IMR-90 (cell line): ENCODE measurements at regions not wholly inside any gene's neighbourhood (a gene's known extent, or its start where the extent isn't known, plus 50 kb on each side); places are given as distances from the start of the nearest gene placed in this dataset.

Experiments
- ATAC-seq: fragments of 200-7000 bp; cut with Tn5 transposase; 2 replicates; pipeline ENCODE4 v1.9.1; 2020; ENCODE audit warnings: low read depth, mild to moderate bottlenecking, moderate library complexity
- BruUV-seq: library from RNA; stranded (reverse); fragments of 400-500 nt; replicated peaks from 2 replicates; lab custom pipeline; 2021; lab: Mats Ljungman, UMichigan
- CTCF ChIA-PET: fragments of 300-600 bp; formaldehyde crosslinking; extraction: SDS; loops from one replicate; lab custom pipeline; 2021; ENCODE audit warnings: antibody characterized with exemption; lab: Yijun Ruan, JAX
- POLR2A ChIA-PET: fragments of 300-600 bp; sonication (Branson Sonifier 250); formaldehyde crosslinking; loops from one replicate; lab custom pipeline; 2022; ENCODE audit warnings: antibody characterized with exemption; ENCODE audit not compliant: unreplicated experiment; lab: Charles Lee
- DNase-seq: peaks from one replicate; pipeline ENCODE4 v3.0.0; 2013
- H2AFZ ChIP-seq: replicated peaks from 2 replicates; pipeline ENCODE3; 2013; ENCODE audit warnings: low read length, mild to moderate bottlenecking; ENCODE audit not compliant: poor library complexity
- H2AK5ac ChIP-seq: 2 replicates; pipeline ENCODE4 v1.6.1; 2013; ENCODE audit warnings: low read depth, low read length, inconsistent platforms
- H2AK9ac ChIP-seq: replicated peaks from 2 replicates; pipeline ENCODE3; 2013; ENCODE audit warnings: mild to moderate bottlenecking, low read depth, low read length, moderate library complexity; ENCODE audit not compliant: poor library complexity
- H2BK120ac ChIP-seq: 2 replicates; pipeline ENCODE4 v1.6.1; 2013; ENCODE audit warnings: low read depth, low read length, inconsistent platforms
- H2BK15ac ChIP-seq: 3 replicates; pipeline ENCODE4 v1.6.1; 2013; ENCODE audit warnings: low read depth, low read length, inconsistent platforms
- H2BK20ac ChIP-seq: 2 replicates; pipeline ENCODE4 v1.6.1; 2013; ENCODE audit warnings: low read depth, mild to moderate bottlenecking, inconsistent platforms, low read length, moderate library complexity
- H2BK5ac ChIP-seq: 2 replicates; pipeline ENCODE4 v1.6.1; 2013; ENCODE audit warnings: mild to moderate bottlenecking, low read depth, low read length, inconsistent platforms; ENCODE audit not compliant: poor library complexity, severe bottlenecking
- H3K14ac ChIP-seq: replicated peaks from 2 replicates; pipeline ENCODE4 v1.6.1; 2013; ENCODE audit warnings: low read depth, low read length, inconsistent platforms
- H3K18ac ChIP-seq: 2 replicates; pipeline ENCODE4 v1.6.1; 2013; ENCODE audit warnings: low read depth, low read length, control low read depth
- H3K23ac ChIP-seq: 2 replicates; pipeline ENCODE4 v1.6.1; 2013; ENCODE audit warnings: low read depth, low read length, inconsistent platforms
- H3K27ac ChIP-seq: 2 replicates; pipeline ENCODE4 v1.5.1; 2013; ENCODE audit warnings: mild to moderate bottlenecking, control low read depth, low read length; ENCODE audit not compliant: insufficient read depth
- H3K27me3 ChIP-seq: 2 replicates; pipeline ENCODE4 v1.6.1; 2013; ENCODE audit warnings: low read length; ENCODE audit not compliant: control insufficient read depth, insufficient read depth
- H3K36me3 ChIP-seq: 2 replicates; pipeline ENCODE4 v1.6.1; 2013; ENCODE audit warnings: low read length, mixed read lengths; ENCODE audit not compliant: control insufficient read depth, insufficient read depth
- H3K4ac ChIP-seq: 2 replicates; pipeline ENCODE4 v1.6.1; 2013; ENCODE audit warnings: low read depth, low read length, inconsistent platforms
- H3K4me1 ChIP-seq: 2 replicates; pipeline ENCODE4 v1.6.1; 2013; ENCODE audit warnings: low read length, mixed read lengths; ENCODE audit not compliant: control insufficient read depth, insufficient read depth
- H3K4me2 ChIP-seq: 2 replicates; pipeline ENCODE4 v1.6.1; 2013; ENCODE audit warnings: low read depth, mild to moderate bottlenecking, control low read depth, low read length, moderate library complexity
- H3K4me3 ChIP-seq: 2 replicates; pipeline ENCODE4 v1.5.1; 2013; ENCODE audit warnings: low read depth, mild to moderate bottlenecking, control low read depth, low read length, moderate library complexity; ENCODE audit not compliant: insufficient read depth
- H3K56ac ChIP-seq: 2 replicates; pipeline ENCODE4 v1.6.1; 2013; ENCODE audit warnings: low read length, inconsistent platforms; ENCODE audit not compliant: insufficient read depth; ENCODE audit errors: extremely low read depth
- H3K79me1 ChIP-seq, 2 experiments: 2 replicates each; pipeline ENCODE4 v1.6.1; 2013; ENCODE audit warnings: low read length in 2 of 2, inconsistent platforms in 1 of 2, low read depth in 1 of 2
- H3K9ac ChIP-seq: 2 replicates; pipeline ENCODE4 v1.6.1; 2013; ENCODE audit warnings: low read depth, low read length, control low read depth
- H3K9me1 ChIP-seq: 2 replicates; pipeline ENCODE4 v1.6.1; 2013; ENCODE audit warnings: low read length, inconsistent platforms; ENCODE audit not compliant: insufficient read depth
- H3K9me3 ChIP-seq: 2 replicates; pipeline ENCODE4 v1.6.1; 2013; ENCODE audit warnings: low read length; ENCODE audit not compliant: control insufficient read depth, insufficient read depth
- H4K20me1 ChIP-seq: 2 replicates; pipeline ENCODE4 v1.6.1; 2013; ENCODE audit warnings: low read length, inconsistent platforms; ENCODE audit not compliant: insufficient read depth
- H4K5ac ChIP-seq: 2 replicates; pipeline ENCODE4 v1.6.1; 2013; ENCODE audit warnings: mild to moderate bottlenecking, low read depth, low read length, control low read depth
- H4K8ac ChIP-seq, 2 experiments: 2 replicates each; pipeline ENCODE4 v1.6.1; 2013; ENCODE audit warnings: low read depth in 2 of 2, low read length in 2 of 2, control low read depth in 1 of 2, inconsistent platforms in 1 of 2
- H4K91ac ChIP-seq: 2 replicates; pipeline ENCODE4 v1.6.1; 2013; ENCODE audit warnings: low read depth, low read length, inconsistent platforms; ENCODE audit not compliant: insufficient read depth
- NFE2L2 ChIP-seq: fragments of 150-350 bp; IDR thresholded peaks from 2 replicates; pipeline ENCODE4 v1.6.1; 2016; ENCODE audit warnings: low read depth, mild to moderate bottlenecking, low read length
- POLR2A ChIP-seq: IDR thresholded peaks from 2 replicates; pipeline ENCODE4 v1.6.1; 2012; ENCODE audit warnings: mild to moderate bottlenecking, low read depth, low read length
- RFX5 ChIP-seq: IDR thresholded peaks from 2 replicates; pipeline ENCODE4 v1.8.0; 2012; ENCODE audit warnings: low read depth, mild to moderate bottlenecking, low read length, moderate library complexity
- SMC3 ChIP-seq: fragments of 150-350 bp; IDR thresholded peaks from 2 replicates; pipeline ENCODE4 v1.6.1; 2016; ENCODE audit warnings: low read depth, mild to moderate bottlenecking, antibody characterized with exemption, low read length, moderate library complexity
- USF2 ChIP-seq: fragments of 150-350 bp; IDR thresholded peaks from 2 replicates; pipeline ENCODE4 v1.6.1; 2017; ENCODE audit warnings: mild to moderate bottlenecking, antibody characterized with exemption, low read length, low read depth
- WGBS, 2 experiments: methylation state at CpG; one replicate each; pipeline versions ENCODE4 v1.1.5 to v1.1.7; 2013; ENCODE audit warnings: missing lambda C conversion rate in 2 of 2; ENCODE audit not compliant: insufficient read length in 1 of 2; ENCODE audit errors: extremely low coverage in 2 of 2; 5-methylcytosine and 5-hydroxymethylcytosine counted together
- dilution Hi-C: fragments of 300-500 bp; cut with HindIII; formaldehyde crosslinking; loops from one replicate; pipeline ENCODE4 v1.14.3; 2018; ENCODE audit warnings: low sequenced_read_pairs; ENCODE audit not compliant: unreplicated experiment
- in situ Hi-C: fragments of 300-500 bp; cut with MboI; formaldehyde crosslinking; loops from 3 replicates; pipeline ENCODE4 v1.14.3; 2019; ENCODE audit warnings: low sequenced_read_pairs, inconsistent platforms, mixed read lengths
- intact Hi-C: fragments of 100-400 bp; cut with micrococcal nuclease; formaldehyde crosslinking; loops from 2 replicates; pipeline ENCODE4 v1.10.0; 2022

- Histone ChIP-seq H4K91ac (no peak overlapping the region), H2BK20ac (peak overlapping the region; percentile 72; the same call in 1 of the 2 replicates), H3K18ac (no peak overlapping the region), H3K4me3 (peak overlapping the region; percentile 29; the same call in 1 of the 2 replicates), H3K79me1 (no peaks in the 10 kb centered on the region), H2AFZ (peak overlapping the region; percentile 73), H2BK15ac (no peak overlapping the region), H2BK120ac (0 out of 2 replicates have a peak overlapping the region, but pooled peaks have one; percentile 5), H4K5ac (no peak overlapping the region), H2AK9ac (no peak overlapping the region), H3K56ac (no peak overlapping the region), H3K27ac (no peak overlapping the region), H4K8ac (peak overlapping the region in 1 of 2 experiments; percentile 71; a peak in 1 of 4 replicates), H3K4me2 (peak overlapping the region; percentile 79), H3K9ac (peak overlapping the region; percentile 67; the same call in 1 of the 2 replicates), H3K27me3 (no peaks in the 10 kb centered on the region), H2BK5ac (no peak overlapping the region), H3K4ac (no peak overlapping the region), H4K20me1 (no peaks in the 10 kb centered on the region), H3K14ac (no peak overlapping the region; the same call in 1 of the 2 replicates), H3K23ac (no peak overlapping the region), H3K36me3 (no peaks in the 10 kb centered on the region), H3K9me1 (no peaks in the 10 kb centered on the region; the same call in 1 of the 2 replicates), H3K9me3 (no peaks in the 10 kb centered on the region), H2AK5ac (no peak overlapping the region), H3K4me1 (no peaks in the 10 kb centered on the region)
- TF ChIP-seq POLR2A (no peak), USF2 (no peak), RFX5 (no peak), SMC3 (no peak), NFE2L2 (no peak)
- no TSS peak for BruUV-seq
- dilution Hi-C loops = no loop called here
- intact Hi-C loops = no loop called here
- no CpG with 5 or more reads among the region's 3 CpGs for WGBS, 2 experiments
- DNase-seq (no peak), ATAC-seq (peak; percentile 56; the same call in 1 of the 2 replicates)
- POLR2A ChIA-PET = no interaction called here
- in situ Hi-C loops = no loop called here
- CTCF ChIA-PET = interaction anchor here (0.6 to 1.3 kb wide), 3 partner anchors 11 to 791 kb away, joined by 3 to 4 read pairs (median 3); no protein-coding TSS in a partner anchor
Measured at GRCh38 chr1:80036690-80037432, 1030.3 kb upstream of the ADGRL4 start.
